ENCODE measurements at regions not wholly inside any gene's neighbourhood (a gene's known extent, or its start where the extent isn't known, plus 50 kb on each side); places are given as distances from the start of the nearest gene placed in this dataset.

DNA sequence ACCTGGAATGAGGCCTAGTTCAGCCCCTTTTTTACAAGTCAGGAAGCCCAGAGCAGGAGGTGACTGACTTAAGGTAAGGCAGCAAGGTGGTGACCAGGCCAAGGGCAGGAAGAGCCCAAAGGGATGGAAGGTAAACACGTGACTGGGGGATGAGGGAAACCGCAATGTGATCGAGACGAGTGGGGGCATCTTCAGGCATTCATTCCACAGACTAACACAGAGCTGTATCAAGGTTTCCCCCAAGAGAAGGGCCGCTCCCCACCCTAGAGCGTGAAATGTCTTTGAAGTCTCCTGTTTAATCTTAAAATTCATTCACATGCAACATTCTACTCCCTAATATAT is 76.3 kb upstream of the PIM1 start:
- Mint-ChIP-seq H3K36me3 (ENCODE audit: low read depth) (no peaks in the 10 kb centered on the region), H3K4me3 (no peak overlapping the region), H3K4me1 (ENCODE audit: low read depth) (peaks cover 4% of the 10 kb centered on the region), H3K27ac (no peak overlapping the region), H3K27me3 (no peaks in the 10 kb centered on the region), H3K9me3 (no peaks in the 10 kb centered on the region)
- TF ChIP-seq, protein P1, sequence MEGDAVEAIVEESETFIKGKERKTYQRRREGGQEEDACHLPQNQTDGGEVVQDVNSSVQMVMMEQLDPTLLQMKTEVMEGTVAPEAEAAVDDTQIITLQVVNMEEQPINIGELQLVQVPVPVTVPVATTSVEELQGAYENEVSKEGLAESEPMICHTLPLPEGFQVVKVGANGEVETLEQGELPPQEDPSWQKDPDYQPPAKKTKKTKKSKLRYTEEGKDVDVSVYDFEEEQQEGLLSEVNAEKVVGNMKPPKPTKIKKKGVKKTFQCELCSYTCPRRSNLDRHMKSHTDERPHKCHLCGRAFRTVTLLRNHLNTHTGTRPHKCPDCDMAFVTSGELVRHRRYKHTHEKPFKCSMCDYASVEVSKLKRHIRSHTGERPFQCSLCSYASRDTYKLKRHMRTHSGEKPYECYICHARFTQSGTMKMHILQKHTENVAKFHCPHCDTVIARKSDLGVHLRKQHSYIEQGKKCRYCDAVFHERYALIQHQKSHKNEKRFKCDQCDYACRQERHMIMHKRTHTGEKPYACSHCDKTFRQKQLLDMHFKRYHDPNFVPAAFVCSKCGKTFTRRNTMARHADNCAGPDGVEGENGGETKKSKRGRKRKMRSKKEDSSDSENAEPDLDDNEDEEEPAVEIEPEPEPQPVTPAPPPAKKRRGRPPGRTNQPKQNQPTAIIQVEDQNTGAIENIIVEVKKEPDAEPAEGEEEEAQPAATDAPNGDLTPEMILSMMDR (IDR thresholded peaks at IDR 0.05) = no peak
- intact Hi-C loops (cut with micrococcal nuclease) = no loop called here
- ChIA-PET CTCF (no interaction called here), POLR2A (no interaction called here)
- no peak for ATAC-seq
- no peak for DNase-seq

DNA sequence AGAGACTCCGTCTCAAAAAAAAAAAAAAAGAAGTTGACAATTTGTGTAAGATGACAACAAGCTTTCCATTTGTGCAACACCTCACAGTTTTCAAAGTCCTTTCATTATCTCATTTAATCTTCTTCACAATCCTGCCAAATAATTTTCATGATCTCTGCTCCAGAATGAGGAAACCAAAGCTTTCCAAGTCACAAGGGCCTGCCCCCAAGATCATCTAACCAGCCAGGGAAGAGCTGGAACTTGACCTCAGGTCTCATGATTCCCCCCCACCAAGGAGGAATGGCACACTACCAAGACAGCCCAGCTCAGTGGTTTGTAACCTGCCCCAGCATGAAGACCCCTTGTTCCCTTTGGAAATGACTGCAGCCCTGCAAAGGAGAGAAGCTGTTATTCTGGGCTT is 74.0 kb upstream of the PIM1 start:
- no peaks in the 10 kb centered on the region for H3K9me3 Mint-ChIP-seq
- intact Hi-C loops (cut with micrococcal nuclease) = no loop called here
- H3K4me3 Mint-ChIP-seq = no peak overlapping the region
- no peak overlapping the region for H3K27ac Mint-ChIP-seq
- DNase-seq (no peak), ATAC-seq (no peak)
- H3K4me1 Mint-ChIP-seq (ENCODE audit: low read depth) = peaks cover 6% of the 10 kb centered on the region
- TF ChIP-seq, protein P1 (IDR thresholded peaks at IDR 0.05) = no peak
- H3K27me3 Mint-ChIP-seq = no peaks in the 10 kb centered on the region
- CTCF ChIA-PET = interaction anchor here (0.6 to 1.6 kb wide), 4 partner anchors 15 to 119 kb away, joined by 3 to 4 read pairs (median 4); no protein-coding TSS in a partner anchor
- H3K36me3 Mint-ChIP-seq (ENCODE audit: low read depth) = no peaks in the 10 kb centered on the region
- POLR2A ChIA-PET = interaction anchor here (1.2 kb wide), 1 partner anchor 9 kb away, joined by 3 read pairs; no protein-coding TSS in a partner anchor

DNA sequence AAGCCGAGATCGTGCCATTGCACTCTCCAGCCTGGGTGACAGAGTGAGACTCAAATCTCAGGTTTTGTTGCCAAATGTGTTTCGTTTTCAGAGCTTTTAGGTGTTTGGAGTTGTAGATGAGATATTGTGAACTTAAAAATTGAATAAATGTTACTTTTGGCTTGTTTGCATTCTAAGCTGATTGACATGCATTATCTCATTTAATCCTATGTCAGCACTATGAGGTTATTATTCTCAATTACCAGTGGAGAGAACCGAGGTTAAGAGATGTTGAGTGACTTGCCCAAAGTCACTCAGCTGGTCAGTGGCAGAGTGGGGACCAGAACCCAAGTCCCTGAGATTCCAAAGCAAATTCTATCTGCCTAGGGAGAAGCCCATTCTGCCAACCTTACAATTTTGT is 72.6 kb upstream of the PIM1 start:
- Mint-ChIP-seq H3K27ac (no peak overlapping the region), H3K36me3 (ENCODE audit: low read depth) (no peaks in the 10 kb centered on the region), H3K27me3 (no peaks in the 10 kb centered on the region), H3K4me3 (no peak overlapping the region), H3K4me1 (ENCODE audit: low read depth) (peaks cover 13% of the 10 kb centered on the region), H3K9me3 (no peaks in the 10 kb centered on the region)
- ChIA-PET POLR2A (no interaction called here), CTCF (interaction anchor here (1.6 kb wide), 1 partner anchor 17 kb away, joined by 3 read pairs; no protein-coding TSS in a partner anchor)
- TF ChIP-seq, protein P1 (IDR thresholded peaks at IDR 0.05) = no peak
- intact Hi-C loops (cut with micrococcal nuclease) = no loop called here
- no peak for ATAC-seq
- DNase-seq = no peak

DNA sequence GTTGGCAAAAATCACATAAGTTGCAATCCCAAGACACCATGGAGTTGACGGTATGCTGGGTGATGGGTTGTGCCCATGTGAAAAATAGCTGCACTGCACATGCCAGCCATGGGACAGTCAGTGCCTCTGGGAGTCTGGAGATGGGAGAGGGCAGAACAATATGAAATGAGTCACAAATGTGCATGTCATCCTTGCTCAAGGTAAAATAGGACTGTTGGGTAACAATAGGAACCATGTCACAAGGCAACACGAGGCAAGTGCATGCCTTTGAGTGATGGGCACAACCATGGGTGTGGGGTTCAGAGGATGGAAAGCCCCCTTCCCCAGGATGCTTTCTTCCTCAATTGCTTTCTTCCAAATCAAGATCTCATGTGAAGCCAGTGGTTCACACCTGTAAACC is 70.5 kb upstream of the PIM1 start:
- peaks cover 21% of the 10 kb centered on the region for H3K4me1 Mint-ChIP-seq (ENCODE audit: low read depth)
- ATAC-seq (no peak), DNase-seq (no peak)
- TF ChIP-seq, protein P1 (IDR thresholded peaks at IDR 0.05) = no peak
- H3K9me3 Mint-ChIP-seq = no peaks in the 10 kb centered on the region
- no peak overlapping the region for H3K4me3 Mint-ChIP-seq
- no peaks in the 10 kb centered on the region for H3K36me3 Mint-ChIP-seq (ENCODE audit: low read depth)
- CTCF ChIA-PET = interaction anchor here (1.4 to 2.4 kb wide), 3 partner anchors 10 to 111 kb away, joined by 3 to 6 read pairs (median 6); no protein-coding TSS in a partner anchor
- H3K27ac Mint-ChIP-seq = no peak overlapping the region
- H3K27me3 Mint-ChIP-seq = no peaks in the 10 kb centered on the region
- intact Hi-C loops (cut with micrococcal nuclease) = no loop called here
- POLR2A ChIA-PET = no interaction called here

DNA sequence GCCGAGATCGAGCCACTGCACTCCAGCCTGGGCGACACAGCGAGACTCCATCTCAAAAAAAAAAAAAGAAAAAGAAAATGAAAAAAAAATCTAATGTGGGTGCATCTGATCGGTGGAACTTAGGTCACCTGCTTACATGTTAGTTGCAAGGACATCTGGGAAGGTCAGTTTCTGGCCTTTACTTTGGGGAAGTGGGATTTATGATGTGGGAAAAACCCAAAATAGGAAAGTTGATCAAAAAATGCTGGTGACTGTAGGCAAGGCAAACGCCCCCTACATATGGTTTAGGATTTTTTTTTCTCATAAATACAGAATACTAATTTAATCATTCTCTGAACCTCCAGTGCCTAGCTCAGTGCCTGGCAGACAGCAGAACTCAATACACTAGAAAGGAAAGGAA is 69.2 kb upstream of the PIM1 start:
- Mint-ChIP-seq H3K36me3 (ENCODE audit: low read depth) (no peaks in the 10 kb centered on the region), H3K27me3 (no peaks in the 10 kb centered on the region), H3K9me3 (no peaks in the 10 kb centered on the region), H3K4me3 (no peak overlapping the region), H3K27ac (no peak overlapping the region), H3K4me1 (ENCODE audit: low read depth) (peaks cover 21% of the 10 kb centered on the region)
- ATAC-seq (no peak), DNase-seq (no peak)
- TF ChIP-seq, protein P1 (IDR thresholded peaks at IDR 0.05) = no peak
- intact Hi-C loops (cut with micrococcal nuclease) = no loop called here
- ChIA-PET CTCF (interaction anchor here (1.4 to 3.5 kb wide), 4 partner anchors 11 to 110 kb away, joined by 3 to 24 read pairs (median 6); no protein-coding TSS in a partner anchor), POLR2A (no interaction called here)

Measured in activated CD8-positive, alpha-beta T cell treated with anti-CD3 and anti-CD28 coated beads for 36 hours (primary cell).